Neural crest cell (in vitro differentiated cells): ENCODE measurements at regions not wholly inside any gene's neighbourhood (a gene's known extent, or its start where the extent isn't known, plus 50 kb on each side); places are given as distances from the start of the nearest gene placed in this dataset.

Experiments used
- DNase-seq: peaks from one replicate; pipeline ENCODE4 v3.0.0; 2021; ENCODE audit warnings: low read depth, mixed read lengths, low spot score
- H3K27ac Mint-ChIP-seq: one replicate; pipeline ENCODE4 v1.8.0; 2021; ENCODE audit warnings: mild to moderate bottlenecking, mixed read lengths; ENCODE audit not compliant: unreplicated experiment
- H3K27me3 Mint-ChIP-seq: 2 replicates; pipeline ENCODE4 v1.8.0; 2021; ENCODE audit warnings: low read depth, mild to moderate bottlenecking, mixed read lengths
- H3K36me3 Mint-ChIP-seq: 2 replicates; pipeline ENCODE4 v1.8.0; 2021; ENCODE audit warnings: low read depth, mild to moderate bottlenecking, mixed read lengths
- H3K4me1 Mint-ChIP-seq: 2 replicates; pipeline ENCODE4 v1.8.0; 2021; ENCODE audit warnings: mixed read lengths
- H3K4me3 Mint-ChIP-seq: one replicate; pipeline ENCODE4 v1.8.0; 2021; ENCODE audit warnings: mild to moderate bottlenecking, mixed read lengths
- H3K9me3 Mint-ChIP-seq: 2 replicates; pipeline ENCODE4 v1.8.0; 2021; ENCODE audit warnings: mixed read lengths
- TF ChIP-seq, protein P1 (sequence below): fragments of 200-600 bp; sonication (generic); conservative IDR thresholded peaks from 2 replicates; pipeline ENCODE4 v1.5.0; 2021; ENCODE audit warnings: antibody characterized with exemption, mild to moderate bottlenecking

DNA sequence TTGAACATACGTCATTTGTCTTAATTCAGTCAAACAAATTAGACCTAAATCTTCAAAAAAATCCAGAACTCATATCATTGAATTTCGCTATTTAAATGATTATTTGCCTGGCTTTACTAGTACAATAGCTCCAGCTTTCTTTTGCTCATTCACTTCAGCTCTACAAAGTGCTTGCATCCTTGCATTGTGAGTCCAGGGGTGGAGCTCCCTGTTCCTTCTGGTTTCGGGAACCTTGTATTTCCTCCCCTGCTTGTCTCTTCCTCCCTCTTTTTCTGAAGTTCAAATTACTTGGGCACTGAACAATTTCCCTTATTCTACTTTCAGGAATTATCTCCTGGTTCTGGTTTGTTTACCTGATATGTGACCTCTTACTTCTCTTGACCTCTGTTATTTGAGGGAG is 58.1 kb upstream of the KITLG start:
- H3K4me3 Mint-ChIP-seq, result no peak overlapping the region
- H3K27ac Mint-ChIP-seq, result no peak overlapping the region
- no peaks in the 10 kb centered on the region for H3K9me3 Mint-ChIP-seq
- TF ChIP-seq, protein P1, sequence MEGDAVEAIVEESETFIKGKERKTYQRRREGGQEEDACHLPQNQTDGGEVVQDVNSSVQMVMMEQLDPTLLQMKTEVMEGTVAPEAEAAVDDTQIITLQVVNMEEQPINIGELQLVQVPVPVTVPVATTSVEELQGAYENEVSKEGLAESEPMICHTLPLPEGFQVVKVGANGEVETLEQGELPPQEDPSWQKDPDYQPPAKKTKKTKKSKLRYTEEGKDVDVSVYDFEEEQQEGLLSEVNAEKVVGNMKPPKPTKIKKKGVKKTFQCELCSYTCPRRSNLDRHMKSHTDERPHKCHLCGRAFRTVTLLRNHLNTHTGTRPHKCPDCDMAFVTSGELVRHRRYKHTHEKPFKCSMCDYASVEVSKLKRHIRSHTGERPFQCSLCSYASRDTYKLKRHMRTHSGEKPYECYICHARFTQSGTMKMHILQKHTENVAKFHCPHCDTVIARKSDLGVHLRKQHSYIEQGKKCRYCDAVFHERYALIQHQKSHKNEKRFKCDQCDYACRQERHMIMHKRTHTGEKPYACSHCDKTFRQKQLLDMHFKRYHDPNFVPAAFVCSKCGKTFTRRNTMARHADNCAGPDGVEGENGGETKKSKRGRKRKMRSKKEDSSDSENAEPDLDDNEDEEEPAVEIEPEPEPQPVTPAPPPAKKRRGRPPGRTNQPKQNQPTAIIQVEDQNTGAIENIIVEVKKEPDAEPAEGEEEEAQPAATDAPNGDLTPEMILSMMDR, result no peak
- DNase-seq, result no peak
- H3K36me3 Mint-ChIP-seq, result no peaks in the 10 kb centered on the region
- H3K4me1 Mint-ChIP-seq, result no peaks in the 10 kb centered on the region
- no peaks in the 10 kb centered on the region for H3K27me3 Mint-ChIP-seq

DNA sequence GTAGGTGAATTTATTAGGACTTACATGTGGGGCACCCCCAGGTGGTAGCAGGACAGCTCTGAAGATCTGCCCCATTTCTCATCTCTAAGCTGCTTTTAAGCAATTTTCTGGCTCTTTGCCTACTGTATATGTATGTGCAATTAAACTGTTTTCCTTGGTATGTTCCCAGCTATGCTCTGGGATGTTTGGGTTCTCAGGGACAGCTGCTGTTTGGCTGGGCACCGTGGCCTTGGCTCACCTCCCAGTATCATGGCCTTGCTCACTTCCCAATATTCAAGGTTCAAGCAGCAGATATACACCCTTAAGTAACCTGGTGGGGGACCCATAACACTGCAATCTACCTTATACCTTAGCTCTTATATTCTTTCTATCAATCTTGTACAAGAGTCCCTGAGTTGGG is 53.7 kb upstream of the KITLG start:
- Mint-ChIP-seq H3K9me3 (no peaks in the 10 kb centered on the region), H3K27me3 (no peaks in the 10 kb centered on the region), H3K4me3 (no peak overlapping the region), H3K4me1 (no peaks in the 10 kb centered on the region), H3K36me3 (no peaks in the 10 kb centered on the region), H3K27ac (no peak overlapping the region)
- TF ChIP-seq, protein P1, result no peak
- DNase-seq, result no peak

DNA sequence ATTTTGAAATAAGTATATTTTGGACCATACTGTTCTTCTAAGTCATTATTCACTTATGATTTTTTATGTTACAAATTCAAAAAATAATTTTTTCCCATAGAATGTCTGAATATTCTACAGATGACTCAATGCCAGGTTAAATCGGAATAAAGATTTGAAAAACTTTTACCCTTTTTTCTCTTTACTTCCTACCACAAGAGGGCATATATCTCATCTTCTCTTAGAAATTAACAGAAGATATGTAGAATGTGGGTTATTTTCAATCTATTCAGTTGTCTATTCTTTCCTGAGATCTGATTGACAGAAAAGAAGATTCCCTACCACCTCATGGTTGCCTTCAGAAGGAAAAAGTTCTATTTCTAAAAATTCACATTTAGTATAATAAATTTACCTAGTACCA is 53.0 kb upstream of the KITLG start:
- Mint-ChIP-seq H3K4me1 (no peaks in the 10 kb centered on the region), H3K4me3 (no peak overlapping the region), H3K27me3 (no peaks in the 10 kb centered on the region)

DNA sequence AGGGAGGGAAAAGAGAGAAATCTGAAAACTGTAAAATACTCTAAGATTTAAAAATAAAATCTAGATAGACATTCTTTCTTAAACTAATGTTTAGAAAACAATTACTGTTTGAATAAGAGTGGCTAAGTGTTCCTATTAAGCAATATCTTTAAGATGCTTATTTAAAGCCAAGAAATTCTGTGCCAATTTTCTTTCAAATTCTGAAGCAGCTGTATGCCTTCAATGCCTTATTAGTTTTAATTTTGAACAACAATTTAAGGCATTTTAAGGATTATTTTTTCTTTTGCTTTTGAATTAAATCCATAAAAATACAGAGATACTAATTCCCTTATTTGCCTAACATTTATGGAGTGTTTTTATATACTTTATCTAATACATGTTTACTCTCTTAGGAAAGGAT is 50.3 kb upstream of the KITLG start:
- TF ChIP-seq, protein P1, result no peak
- Mint-ChIP-seq H3K27me3 (no peaks in the 10 kb centered on the region), H3K4me3 (no peak overlapping the region), H3K27ac (no peak overlapping the region), H3K36me3 (no peaks in the 10 kb centered on the region), H3K9me3 (peaks cover 1% of the 10 kb centered on the region), H3K4me1 (peaks cover 2% of the 10 kb centered on the region)
- DNase-seq, result no peak

More for the DNA sequence above, 53.0 kb upstream of the KITLG start:
- TF ChIP-seq, protein P1, result peak; percentile 58
- DNase-seq, result no peak
- no peaks in the 10 kb centered on the region for H3K9me3 Mint-ChIP-seq
- H3K27ac Mint-ChIP-seq, result no peak overlapping the region
- no peaks in the 10 kb centered on the region for H3K36me3 Mint-ChIP-seq
